BJ (cell line): ENCODE measurements at regions not wholly inside any gene's neighbourhood (a gene's known extent, or its start where the extent isn't known, plus 50 kb on each side); places are given as distances from the start of the nearest gene placed in this dataset.
"Not testable (repeated sequence)": the region's sequence is repeated elsewhere in the genome, so short reads cannot be mapped to it uniquely, and the experiment has no call there.

Source experiments
- CTCF ChIA-PET: fragments of 350-600 bp; formaldehyde crosslinking; extraction: SDS; loops from one replicate; lab custom pipeline; 2021; ENCODE audit warnings: antibody characterized with exemption, inconsistent platforms; lab: Yijun Ruan, JAX
- POLR2A ChIA-PET: fragments of 300-600 bp; sonication (Branson Sonifier 250); formaldehyde crosslinking; extraction: SDS; loops from one replicate; lab custom pipeline; 2021; ENCODE audit warnings: antibody characterized with exemption; lab: Charles Lee
- DNase-seq: peaks from one replicate; pipeline ENCODE4 v3.0.0-alpha.2; 2011; ENCODE audit warnings: low read depth
- H3K27me3 ChIP-seq: 2 replicates; pipeline ENCODE4 v1.6.0; 2011; ENCODE audit warnings: low read length; ENCODE audit not compliant: control insufficient read depth, insufficient read depth
- H3K36me3 ChIP-seq: 2 replicates; pipeline ENCODE4 v1.5.1; 2011; ENCODE audit warnings: low read length; ENCODE audit not compliant: control insufficient read depth, insufficient read depth
- H3K4me3 ChIP-seq: 2 replicates; pipeline ENCODE4 v1.5.1; 2011; ENCODE audit warnings: low read depth, mild to moderate bottlenecking, control low read depth, low read length

DNA sequence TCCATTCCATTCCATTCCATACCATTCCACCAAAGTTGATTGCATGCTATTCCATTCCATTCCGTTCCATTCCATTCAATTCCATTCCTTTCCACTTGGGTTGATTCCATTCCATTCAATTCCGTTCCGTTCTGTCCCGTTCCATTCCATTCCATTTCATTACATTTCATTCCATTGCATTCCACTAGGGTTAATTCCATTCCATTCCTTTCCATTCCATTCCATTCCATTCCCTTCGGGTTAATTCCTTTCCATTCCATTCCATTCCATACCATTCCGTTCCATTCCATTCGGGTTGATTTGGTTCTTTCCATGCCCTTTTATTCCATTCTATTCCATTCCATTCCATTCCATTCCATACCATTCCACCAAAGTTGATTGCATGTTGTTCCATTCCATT lies 131.9 kb downstream of the CWH43 start:
- POLR2A ChIA-PET, H3K27me3 ChIP-seq, CTCF ChIA-PET, H3K4me3 ChIP-seq, H3K36me3 ChIP-seq, DNase-seq: not testable (repeated sequence)

DNA sequence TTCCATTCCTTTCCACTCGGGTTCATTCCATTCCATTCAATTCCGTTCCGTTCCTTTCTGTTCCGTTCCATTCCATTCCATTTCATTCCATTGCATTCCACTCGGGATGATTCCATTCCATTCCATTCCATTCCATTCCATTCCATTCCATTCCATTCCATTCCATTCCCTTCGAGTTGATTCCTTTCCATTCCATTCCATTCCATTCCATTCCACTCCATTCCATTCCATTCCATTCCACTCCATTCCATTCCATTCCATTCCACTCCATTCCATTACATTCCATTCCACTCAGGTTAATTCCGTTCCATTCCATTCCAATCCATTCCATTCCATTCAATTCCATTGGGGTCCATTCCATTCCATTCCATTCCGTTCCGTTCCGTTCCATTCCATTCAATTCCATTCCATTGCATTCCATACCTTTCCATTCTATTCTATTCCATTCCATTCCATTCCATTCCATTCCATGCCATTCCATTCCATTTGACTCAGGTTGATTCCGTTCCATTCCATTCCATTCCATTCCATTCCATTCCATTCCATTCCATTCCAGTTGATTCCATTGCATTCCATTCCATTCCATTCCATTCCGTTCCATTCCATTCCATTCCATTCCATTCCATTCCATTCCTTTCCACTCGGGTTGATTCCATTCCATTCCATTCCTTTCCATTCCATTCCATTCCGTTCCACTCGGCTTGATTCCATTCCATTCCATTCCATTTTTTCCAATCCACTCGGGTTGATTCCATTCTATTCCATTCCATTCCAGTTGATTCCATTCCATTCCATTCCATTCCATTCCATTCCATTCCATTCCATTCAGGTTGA lies 132.5 kb downstream of the CWH43 start:
- H3K27me3 ChIP-seq, DNase-seq, POLR2A ChIA-PET, CTCF ChIA-PET, H3K36me3 ChIP-seq, H3K4me3 ChIP-seq: not testable (repeated sequence)

DNA sequence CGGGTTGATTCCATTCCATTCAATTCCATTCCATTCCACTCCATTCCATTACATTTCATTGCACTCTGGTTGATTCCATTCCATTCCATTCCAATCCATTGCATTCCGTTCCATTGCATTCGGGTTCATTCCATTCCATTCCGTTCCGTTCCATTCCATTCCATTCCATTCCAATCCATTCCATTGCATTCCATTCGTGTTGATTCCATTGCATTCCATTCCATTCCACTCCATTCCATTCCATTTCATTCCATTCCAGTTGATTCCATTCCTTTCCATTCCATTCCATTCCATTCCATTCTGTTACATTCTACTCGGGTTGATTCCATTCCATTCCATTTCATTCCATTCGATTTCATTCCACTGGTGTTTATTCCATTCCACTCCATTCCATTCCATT lies 133.3 kb downstream of the CWH43 start:
- H3K4me3 ChIP-seq, CTCF ChIA-PET, H3K27me3 ChIP-seq, DNase-seq, POLR2A ChIA-PET, H3K36me3 ChIP-seq: not testable (repeated sequence)

- H3K4me3 ChIP-seq, CTCF ChIA-PET, H3K36me3 ChIP-seq, DNase-seq, H3K27me3 ChIP-seq, POLR2A ChIA-PET: not testable (repeated sequence)
Measured at GRCh38 chr4:49120042-49120779, 134.1 kb downstream of the CWH43 start.

DNA sequence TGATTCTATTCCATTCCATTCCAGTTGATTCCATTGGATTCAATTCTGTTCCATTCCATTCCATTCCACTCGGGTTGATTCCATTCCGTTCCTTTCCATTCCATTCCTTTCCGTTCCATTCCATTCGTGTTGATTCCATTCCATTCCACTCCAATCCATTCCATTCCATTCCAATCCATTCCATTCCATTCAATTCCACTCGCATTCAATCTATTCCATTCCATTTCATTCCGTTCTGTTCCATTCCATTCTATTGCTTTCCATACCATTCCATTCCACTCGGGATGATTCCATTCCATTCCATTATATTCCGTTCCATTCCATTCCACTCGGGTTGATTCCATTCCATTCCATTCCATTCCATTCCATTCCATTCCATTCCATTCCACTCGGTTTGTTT lies 134.7 kb downstream of the CWH43 start:
- H3K36me3 ChIP-seq, H3K4me3 ChIP-seq, POLR2A ChIA-PET, CTCF ChIA-PET, DNase-seq, H3K27me3 ChIP-seq: not testable (repeated sequence)

DNA sequence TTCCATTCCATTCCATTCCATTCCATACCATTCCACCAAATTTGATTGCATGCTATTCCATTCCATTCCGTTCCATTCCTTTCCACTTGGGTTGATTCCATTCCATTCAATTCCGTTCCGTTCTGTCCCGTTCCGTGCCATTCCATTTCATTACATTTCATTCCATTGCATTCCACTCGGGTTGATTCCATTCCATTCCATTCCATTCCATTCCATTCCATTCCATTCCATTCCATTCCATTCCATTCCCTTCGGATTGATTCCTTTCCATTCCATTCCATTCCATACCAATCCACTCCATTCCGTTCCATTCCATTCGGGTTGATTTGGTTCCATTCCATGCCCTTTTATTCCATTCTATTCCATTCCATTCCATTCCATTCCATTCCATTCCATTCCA lies 140.4 kb downstream of the CWH43 start:
- DNase-seq, POLR2A ChIA-PET, H3K36me3 ChIP-seq, H3K27me3 ChIP-seq, H3K4me3 ChIP-seq, CTCF ChIA-PET: not testable (repeated sequence)

GRCh38 chr4:49126858-49127257 lies 140.8 kb downstream of the CWH43 start:
- H3K27me3 ChIP-seq, CTCF ChIA-PET, POLR2A ChIA-PET, H3K4me3 ChIP-seq, H3K36me3 ChIP-seq, DNase-seq: not testable (repeated sequence)

- CTCF ChIA-PET, H3K4me3 ChIP-seq, DNase-seq, POLR2A ChIA-PET, H3K36me3 ChIP-seq, H3K27me3 ChIP-seq: not testable (repeated sequence)
Measured at GRCh38 chr4:49129385-49129784, 143.3 kb downstream of the CWH43 start.

DNA sequence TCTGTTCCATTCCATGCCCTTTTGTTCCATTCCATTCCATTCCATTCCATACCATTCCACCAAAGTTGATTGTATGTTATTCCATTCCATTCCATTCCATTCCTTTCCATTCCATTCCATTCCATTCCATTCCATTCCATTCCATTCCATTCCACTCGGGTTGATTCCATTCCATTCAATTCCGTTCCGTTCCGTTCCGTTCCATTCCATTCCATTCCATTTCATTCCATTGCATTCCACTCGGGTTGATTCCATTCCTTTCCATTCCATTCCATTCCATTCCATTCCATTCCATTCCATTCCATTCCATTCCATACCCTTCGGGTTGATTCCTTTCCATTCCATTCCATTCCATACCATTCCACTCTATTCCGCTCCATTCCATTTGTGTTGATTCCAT lies 143.8 kb downstream of the CWH43 start:
- DNase-seq, H3K36me3 ChIP-seq, POLR2A ChIA-PET, H3K4me3 ChIP-seq, CTCF ChIA-PET, H3K27me3 ChIP-seq: not testable (repeated sequence)

GRCh38 chr4:49130724-49131123 lies 144.6 kb downstream of the CWH43 start:
- CTCF ChIA-PET, DNase-seq, H3K4me3 ChIP-seq, H3K27me3 ChIP-seq, POLR2A ChIA-PET, H3K36me3 ChIP-seq: not testable (repeated sequence)

DNA sequence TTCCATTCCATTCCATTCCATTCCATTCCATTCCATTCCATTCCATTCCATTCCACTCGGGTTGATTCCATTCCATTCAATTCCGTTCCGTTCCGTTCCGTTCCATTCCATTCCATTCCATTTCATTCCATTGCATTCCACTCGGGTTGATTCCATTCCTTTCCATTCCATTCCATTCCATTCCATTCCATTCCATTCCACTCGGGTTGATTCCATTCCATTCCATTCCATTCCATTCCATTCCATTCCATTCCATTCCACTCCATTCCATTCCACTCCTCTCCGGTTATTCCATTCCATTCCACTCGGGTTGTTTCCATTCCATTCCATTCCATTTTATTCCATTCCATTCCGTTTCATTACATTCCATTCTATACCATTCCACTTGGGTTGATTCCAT lies 151.0 kb downstream of the CWH43 start:
- POLR2A ChIA-PET, H3K27me3 ChIP-seq, CTCF ChIA-PET, H3K36me3 ChIP-seq, H3K4me3 ChIP-seq, DNase-seq: not testable (repeated sequence)

DNA sequence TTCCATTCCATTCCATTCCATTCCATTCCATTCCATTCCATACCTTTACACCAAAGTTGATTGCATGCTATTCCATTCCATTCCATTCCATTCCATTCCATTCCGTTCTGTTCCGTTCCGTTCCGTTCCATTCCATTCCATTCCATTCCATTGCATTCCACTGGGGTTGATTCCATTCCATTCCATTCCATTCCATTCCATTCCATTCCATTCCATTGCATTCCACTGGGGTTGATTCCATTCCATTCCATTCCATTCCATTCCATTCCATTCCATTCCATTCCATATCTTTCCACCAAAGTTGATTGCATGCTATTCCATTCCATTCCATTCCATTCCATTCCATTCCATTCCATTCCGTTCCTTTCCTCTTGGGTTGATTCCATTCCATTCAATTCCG lies 151.9 kb downstream of the CWH43 start:
- H3K36me3 ChIP-seq, CTCF ChIA-PET, DNase-seq, H3K27me3 ChIP-seq, H3K4me3 ChIP-seq, POLR2A ChIA-PET: not testable (repeated sequence)

DNA sequence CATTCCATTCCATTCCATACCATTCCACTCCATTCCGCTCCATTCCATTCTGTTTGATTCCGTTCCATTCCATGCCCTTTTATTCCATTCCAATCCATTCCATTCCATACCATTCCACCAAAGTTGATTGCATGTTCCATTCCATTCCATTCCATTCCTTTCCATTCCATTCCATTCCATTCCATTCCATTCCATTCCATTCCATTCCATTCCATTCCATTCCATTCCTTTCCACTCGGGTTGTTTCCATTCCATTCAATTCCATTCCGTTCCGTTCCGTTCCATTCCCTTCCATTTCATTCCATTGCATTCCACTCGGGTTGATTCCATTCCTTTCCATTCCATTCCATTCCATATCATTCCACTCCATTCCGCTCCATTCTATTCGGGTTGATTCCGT lies 152.7 kb downstream of the CWH43 start:
- CTCF ChIA-PET, DNase-seq, H3K4me3 ChIP-seq, H3K36me3 ChIP-seq, POLR2A ChIA-PET, H3K27me3 ChIP-seq: not testable (repeated sequence)
